ENCODE measurements at regions not wholly inside any gene's neighbourhood (a gene's known extent, or its start where the extent isn't known, plus 50 kb on each side); places are given as distances from the start of the nearest gene placed in this dataset.

GRCh38 chr13:58680115-58680514 is 1048.6 kb downstream of the PCDH17 start:
- TF ChIP-seq, protein P1, sequence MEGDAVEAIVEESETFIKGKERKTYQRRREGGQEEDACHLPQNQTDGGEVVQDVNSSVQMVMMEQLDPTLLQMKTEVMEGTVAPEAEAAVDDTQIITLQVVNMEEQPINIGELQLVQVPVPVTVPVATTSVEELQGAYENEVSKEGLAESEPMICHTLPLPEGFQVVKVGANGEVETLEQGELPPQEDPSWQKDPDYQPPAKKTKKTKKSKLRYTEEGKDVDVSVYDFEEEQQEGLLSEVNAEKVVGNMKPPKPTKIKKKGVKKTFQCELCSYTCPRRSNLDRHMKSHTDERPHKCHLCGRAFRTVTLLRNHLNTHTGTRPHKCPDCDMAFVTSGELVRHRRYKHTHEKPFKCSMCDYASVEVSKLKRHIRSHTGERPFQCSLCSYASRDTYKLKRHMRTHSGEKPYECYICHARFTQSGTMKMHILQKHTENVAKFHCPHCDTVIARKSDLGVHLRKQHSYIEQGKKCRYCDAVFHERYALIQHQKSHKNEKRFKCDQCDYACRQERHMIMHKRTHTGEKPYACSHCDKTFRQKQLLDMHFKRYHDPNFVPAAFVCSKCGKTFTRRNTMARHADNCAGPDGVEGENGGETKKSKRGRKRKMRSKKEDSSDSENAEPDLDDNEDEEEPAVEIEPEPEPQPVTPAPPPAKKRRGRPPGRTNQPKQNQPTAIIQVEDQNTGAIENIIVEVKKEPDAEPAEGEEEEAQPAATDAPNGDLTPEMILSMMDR (IDR thresholded peaks at IDR 0.05), result no peak
- H3K9me3 ChIP-seq, result no peaks in the 10 kb centered on the region
- H3K27ac ChIP-seq, result no peak overlapping the region
- no peaks in the 10 kb centered on the region for H3K36me3 ChIP-seq
- H3K4me1 ChIP-seq (ENCODE audit: control insufficient read depth in 1 of 2, low read depth in 2 of 2), result no peaks in the 10 kb centered on the region
- DNase-seq (ENCODE audit: low spot score) (no peak), ATAC-seq (ENCODE audit: insufficient number of reproducible peaks, low FRiP score, low read depth) (no peak)
- H3K4me3 ChIP-seq, result no peak overlapping the region
- no peaks in the 10 kb centered on the region for H3K27me3 ChIP-seq (replicated peaks; ENCODE audit: insufficient read depth)

DNA sequence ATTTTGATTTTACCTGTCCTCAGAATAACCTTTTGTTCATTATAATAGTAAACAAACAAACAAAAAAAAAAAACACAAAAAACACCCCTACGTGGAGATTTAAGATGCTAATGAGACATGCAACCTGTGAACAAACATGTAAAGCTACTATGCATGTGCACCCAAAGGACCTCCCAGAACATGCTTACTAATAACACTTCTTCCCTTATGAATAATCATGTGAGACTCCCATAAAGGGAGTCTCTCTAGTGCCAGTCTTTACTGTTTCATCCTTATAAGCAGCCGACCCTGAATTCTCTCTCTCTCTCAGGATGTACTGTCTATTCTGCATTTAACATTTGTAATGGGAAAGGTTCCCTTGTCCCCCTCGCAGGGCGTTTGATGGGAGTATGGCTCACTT is 1051.1 kb downstream of the PCDH17 start:
- Histone ChIP-seq H3K27me3 (replicated peaks; ENCODE audit: insufficient read depth) (no peaks in the 10 kb centered on the region), H3K27ac (no peak overlapping the region), H3K4me1 (ENCODE audit: control insufficient read depth in 1 of 2, low read depth in 2 of 2) (no peaks in the 10 kb centered on the region), H3K36me3 (no peaks in the 10 kb centered on the region), H3K4me3 (no peak overlapping the region), H3K9me3 (no peaks in the 10 kb centered on the region)
- TF ChIP-seq, protein P1 (IDR thresholded peaks at IDR 0.05), result no peak
- ATAC-seq (ENCODE audit: insufficient number of reproducible peaks, low FRiP score, low read depth), result no peak
- DNase-seq (ENCODE audit: low spot score), result no peak

DNA sequence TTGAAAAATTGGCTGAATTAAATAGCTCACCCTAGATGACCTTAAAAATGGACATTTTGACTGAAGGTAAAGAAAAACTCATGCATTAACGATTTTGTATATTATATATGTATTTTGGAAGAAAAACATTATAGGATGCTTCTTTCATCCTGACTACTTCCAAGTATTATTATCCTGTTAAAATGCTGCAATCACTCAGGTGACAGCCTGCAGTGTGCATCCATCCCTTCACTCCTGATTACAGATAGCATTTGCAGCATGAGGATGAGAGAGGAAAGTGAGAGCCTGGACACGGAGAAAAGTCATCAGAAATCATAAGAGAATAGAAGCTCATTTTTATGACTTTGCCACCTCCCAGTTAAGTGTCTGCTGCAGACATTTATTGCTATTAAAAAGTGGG is 1055.6 kb downstream of the PCDH17 start:
- Histone ChIP-seq H3K9me3 (no peaks in the 10 kb centered on the region), H3K27me3 (replicated peaks; ENCODE audit: insufficient read depth) (no peaks in the 10 kb centered on the region), H3K4me3 (no peak overlapping the region), H3K4me1 (ENCODE audit: control insufficient read depth in 1 of 2, low read depth in 2 of 2) (no peaks in the 10 kb centered on the region), H3K27ac (no peak overlapping the region), H3K36me3 (no peaks in the 10 kb centered on the region)
- ATAC-seq (ENCODE audit: insufficient number of reproducible peaks, low FRiP score, low read depth), result no peak
- no peak for DNase-seq (ENCODE audit: low spot score)
- TF ChIP-seq, protein P1 (IDR thresholded peaks at IDR 0.05), result no peak

DNA sequence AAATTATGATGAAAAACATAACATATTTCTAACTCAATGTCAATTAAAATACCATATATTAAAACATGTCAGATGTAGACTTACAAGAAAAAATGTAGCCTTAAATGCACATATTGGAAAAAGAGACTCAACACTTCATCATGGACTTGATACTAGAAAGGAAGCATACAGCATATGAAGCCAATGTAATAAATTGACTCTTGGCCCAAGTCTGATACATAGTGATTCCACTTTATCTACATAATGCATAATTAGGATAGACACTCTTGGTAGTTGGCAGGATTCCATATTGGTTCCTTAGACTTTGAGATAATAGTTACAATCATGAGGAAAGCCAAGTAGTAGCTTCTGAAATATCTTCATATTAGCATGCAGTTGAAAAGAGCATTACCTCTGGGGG is 1067.0 kb downstream of the PCDH17 start:
- Histone ChIP-seq H3K27me3 (replicated peaks; ENCODE audit: insufficient read depth) (no peaks in the 10 kb centered on the region), H3K9me3 (no peaks in the 10 kb centered on the region), H3K4me1 (ENCODE audit: control insufficient read depth in 1 of 2, low read depth in 2 of 2) (no peaks in the 10 kb centered on the region), H3K4me3 (no peak overlapping the region), H3K27ac (no peak overlapping the region), H3K36me3 (no peaks in the 10 kb centered on the region)
- DNase-seq (ENCODE audit: low spot score), result no peak
- TF ChIP-seq, protein P1 (IDR thresholded peaks at IDR 0.05), result no peak
- ATAC-seq (ENCODE audit: insufficient number of reproducible peaks, low FRiP score, low read depth), result no peak

GRCh38 chr13:58704953-58705352 is 1073.4 kb downstream of the PCDH17 start:
- ATAC-seq (ENCODE audit: insufficient number of reproducible peaks, low FRiP score, low read depth) (no peak), DNase-seq (ENCODE audit: low spot score) (no peak)
- Histone ChIP-seq H3K27me3 (replicated peaks; ENCODE audit: insufficient read depth) (no peaks in the 10 kb centered on the region), H3K4me3 (no peak overlapping the region), H3K9me3 (no peaks in the 10 kb centered on the region), H3K4me1 (ENCODE audit: control insufficient read depth in 1 of 2, low read depth in 2 of 2) (no peaks in the 10 kb centered on the region), H3K36me3 (no peaks in the 10 kb centered on the region), H3K27ac (no peak overlapping the region)
- TF ChIP-seq, protein P1 (IDR thresholded peaks at IDR 0.05), result no peak

Measured in thoracic aorta (tissue), 2 donors.